ENCODE measurements at regions not wholly inside any gene's neighbourhood (a gene's known extent, or its start where the extent isn't known, plus 50 kb on each side); places are given as distances from the start of the nearest gene placed in this dataset.

- H3K9me3 Mint-ChIP-seq = no peaks in the 10 kb centered on the region
- no peak overlapping the region for H3K27ac Mint-ChIP-seq
- no peaks in the 10 kb centered on the region for H3K36me3 Mint-ChIP-seq
- no peak overlapping the region for H3K4me3 Mint-ChIP-seq
- no peak for DNase-seq
- no peaks in the 10 kb centered on the region for H3K4me1 Mint-ChIP-seq
- H3K27me3 Mint-ChIP-seq (ENCODE audit: low read depth in 3 of 3) = peaks cover 2 to 8% (median 4%) of the 10 kb centered on the region in 3 donors
Measured at GRCh38 chr15:91776104-91776503, 77.4 kb upstream of the SLCO3A1 start.

- Mint-ChIP-seq H3K4me3 (no peak overlapping the region), H3K9me3 (no peaks in the 10 kb centered on the region), H3K27me3 (ENCODE audit: low read depth in 3 of 3) (peaks cover 4 to 6% (median 5%) of the 10 kb centered on the region in 3 donors), H3K27ac (no peak overlapping the region), H3K4me1 (no peaks in the 10 kb centered on the region), H3K36me3 (no peaks in the 10 kb centered on the region)
- DNase-seq = no peak
Measured at GRCh38 chr15:91779960-91780359, 73.5 kb upstream of the SLCO3A1 start.

- no peak for DNase-seq
- peaks cover 4 to 6% (median 5%) of the 10 kb centered on the region in 3 donors for H3K27me3 Mint-ChIP-seq (ENCODE audit: low read depth in 3 of 3)
- H3K4me3 Mint-ChIP-seq = no peak overlapping the region
- H3K9me3 Mint-ChIP-seq = no peaks in the 10 kb centered on the region
- no peaks in the 10 kb centered on the region for H3K4me1 Mint-ChIP-seq
- no peak overlapping the region for H3K27ac Mint-ChIP-seq
- no peaks in the 10 kb centered on the region for H3K36me3 Mint-ChIP-seq
Measured at GRCh38 chr15:91780387-91780786, 73.1 kb upstream of the SLCO3A1 start.

GRCh38 chr15:91782221-91782620 is 71.3 kb upstream of the SLCO3A1 start:
- no peak for DNase-seq
- peaks cover 3 to 5% (median 4%) of the 10 kb centered on the region in 3 donors for H3K27me3 Mint-ChIP-seq (ENCODE audit: low read depth in 3 of 3)
- no peaks in the 10 kb centered on the region for H3K36me3 Mint-ChIP-seq
- H3K9me3 Mint-ChIP-seq = no peaks in the 10 kb centered on the region
- no peaks in the 10 kb centered on the region for H3K4me1 Mint-ChIP-seq
- no peak overlapping the region for H3K4me3 Mint-ChIP-seq
- no peak overlapping the region for H3K27ac Mint-ChIP-seq

- H3K36me3 Mint-ChIP-seq = no peaks in the 10 kb centered on the region
- no peaks in the 10 kb centered on the region for H3K9me3 Mint-ChIP-seq
- H3K4me1 Mint-ChIP-seq = no peaks in the 10 kb centered on the region
- no peak for DNase-seq
- peaks cover 0 to 5% (median 4%) of the 10 kb centered on the region in 3 donors for H3K27me3 Mint-ChIP-seq (ENCODE audit: low read depth in 3 of 3)
- no peak overlapping the region for H3K4me3 Mint-ChIP-seq
- no peak overlapping the region for H3K27ac Mint-ChIP-seq
Measured at GRCh38 chr15:91783008-91783407, 70.5 kb upstream of the SLCO3A1 start.

- no peak for DNase-seq
- Mint-ChIP-seq H3K27me3 (ENCODE audit: low read depth in 3 of 3) (peaks cover 2 to 5% (median 2%) of the 10 kb centered on the region in 3 donors), H3K4me1 (no peaks in the 10 kb centered on the region)
Measured at GRCh38 chr15:91783451-91783850, 70.1 kb upstream of the SLCO3A1 start.

GRCh38 chr15:91784973-91785709 is 68.4 kb upstream of the SLCO3A1 start:
- no peak for DNase-seq
- Mint-ChIP-seq H3K36me3 (no peaks in the 10 kb centered on the region), H3K4me3 (no peak overlapping the region), H3K4me1 (no peaks in the 10 kb centered on the region), H3K27me3 (ENCODE audit: low read depth in 3 of 3) (peaks cover 2 to 4% (median 2%) of the 10 kb centered on the region in 3 donors), H3K27ac (no peak overlapping the region), H3K9me3 (no peaks in the 10 kb centered on the region)

More at GRCh38 chr15:91783451-91783850, 70.1 kb upstream of the SLCO3A1 start:
- H3K36me3 Mint-ChIP-seq = no peaks in the 10 kb centered on the region
- H3K4me3 Mint-ChIP-seq = no peak overlapping the region
- H3K27ac Mint-ChIP-seq = no peak overlapping the region
- no peaks in the 10 kb centered on the region for H3K9me3 Mint-ChIP-seq

GRCh38 chr15:91787198-91787597 is 66.3 kb upstream of the SLCO3A1 start:
- no peaks in the 10 kb centered on the region for H3K4me1 Mint-ChIP-seq
- no peak for DNase-seq
- H3K27ac Mint-ChIP-seq = no peak overlapping the region
- no peaks in the 10 kb centered on the region for H3K9me3 Mint-ChIP-seq
- H3K36me3 Mint-ChIP-seq = no peaks in the 10 kb centered on the region
- no peak overlapping the region for H3K4me3 Mint-ChIP-seq
- H3K27me3 Mint-ChIP-seq (ENCODE audit: low read depth in 3 of 3) = peaks cover 2 to 4% (median 2%) of the 10 kb centered on the region in 3 donors

- Mint-ChIP-seq H3K4me3 (no peak overlapping the region), H3K36me3 (no peaks in the 10 kb centered on the region), H3K4me1 (no peaks in the 10 kb centered on the region), H3K27me3 (ENCODE audit: low read depth in 3 of 3) (peaks cover 0 to 4% (median 4%) of the 10 kb centered on the region in 3 donors), H3K9me3 (no peaks in the 10 kb centered on the region), H3K27ac (no peak overlapping the region)
- no peak for DNase-seq
Measured at GRCh38 chr15:91789136-91789535, 64.4 kb upstream of the SLCO3A1 start.

GRCh38 chr15:91790836-91791235 is 62.7 kb upstream of the SLCO3A1 start:
- no peak for DNase-seq
- H3K36me3 Mint-ChIP-seq = no peaks in the 10 kb centered on the region
- no peak overlapping the region for H3K4me3 Mint-ChIP-seq
- no peak overlapping the region for H3K27ac Mint-ChIP-seq
- H3K27me3 Mint-ChIP-seq (ENCODE audit: low read depth in 3 of 3) = peaks cover 0 to 4% (median 0%) of the 10 kb centered on the region in 3 donors
- H3K4me1 Mint-ChIP-seq = no peaks in the 10 kb centered on the region
- no peaks in the 10 kb centered on the region for H3K9me3 Mint-ChIP-seq

GRCh38 chr15:91793771-91794170 is 59.7 kb upstream of the SLCO3A1 start:
- Mint-ChIP-seq H3K4me3 (no peak overlapping the region), H3K9me3 (no peaks in the 10 kb centered on the region), H3K27ac (no peak overlapping the region), H3K27me3 (ENCODE audit: low read depth in 3 of 3) (peaks cover 2% of the 10 kb centered on the region in 3 donors), H3K36me3 (no peaks in the 10 kb centered on the region), H3K4me1 (no peaks in the 10 kb centered on the region)
- DNase-seq = no peak

- Mint-ChIP-seq H3K4me1 (no peaks in the 10 kb centered on the region), H3K27ac (no peak overlapping the region), H3K9me3 (no peaks in the 10 kb centered on the region), H3K4me3 (no peak overlapping the region), H3K36me3 (no peaks in the 10 kb centered on the region), H3K27me3 (ENCODE audit: low read depth in 3 of 3) (peaks cover 2% of the 10 kb centered on the region in 3 donors)
- DNase-seq = no peak
Measured at GRCh38 chr15:91795235-91795634, 58.3 kb upstream of the SLCO3A1 start.

- Mint-ChIP-seq H3K27me3 (ENCODE audit: low read depth in 3 of 3) (peaks cover 4 to 10% (median 6%) of the 10 kb centered on the region in 3 donors), H3K36me3 (no peaks in the 10 kb centered on the region), H3K4me3 (no peak overlapping the region), H3K9me3 (peaks cover 0 to 3% (median 0%) of the 10 kb centered on the region in 6 donors), H3K4me1 (no peaks in the 10 kb centered on the region), H3K27ac (no peak overlapping the region)
- no peak for DNase-seq
Measured at GRCh38 chr15:91801836-91802534, 51.5 kb upstream of the SLCO3A1 start.

GRCh38 chr15:91803260-91803659 is 50.2 kb upstream of the SLCO3A1 start:
- H3K4me1 Mint-ChIP-seq = no peaks in the 10 kb centered on the region

More at GRCh38 chr15:91803260-91803659, 50.2 kb upstream of the SLCO3A1 start:
- no peak overlapping the region for H3K4me3 Mint-ChIP-seq
- peaks cover 4 to 11% (median 5%) of the 10 kb centered on the region in 3 donors for H3K27me3 Mint-ChIP-seq (ENCODE audit: low read depth in 3 of 3)
- DNase-seq = no peak
- H3K27ac Mint-ChIP-seq = no peak overlapping the region
- peaks cover 0 to 3% (median 0%) of the 10 kb centered on the region in 6 donors for H3K9me3 Mint-ChIP-seq
- H3K36me3 Mint-ChIP-seq = no peaks in the 10 kb centered on the region
